LNCaP clone FGC (cell line): ENCODE measurements at regions not wholly inside any gene's neighbourhood (a gene's known extent, or its start where the extent isn't known, plus 50 kb on each side); places are given as distances from the start of the nearest gene placed in this dataset.

ENCODE experiments used
- DNase-seq: peaks from one replicate; pipeline ENCODE4 v3.0.0-alpha.2; 2011; ENCODE audit warnings: low read depth
- H3K4me3 ChIP-seq: 2 replicates; pipeline ENCODE4 v1.5.1; 2011; ENCODE audit warnings: mild to moderate bottlenecking, low read depth, low read length, control low read depth
- TF ChIP-seq, protein P1 (sequence below): IDR thresholded peaks from 2 replicates; pipeline ENCODE4 v1.5.1; 2012; ENCODE audit warnings: mild to moderate bottlenecking; ENCODE audit not compliant: control insufficient read depth, insufficient read depth; ENCODE audit errors: extremely low read depth

DNA sequence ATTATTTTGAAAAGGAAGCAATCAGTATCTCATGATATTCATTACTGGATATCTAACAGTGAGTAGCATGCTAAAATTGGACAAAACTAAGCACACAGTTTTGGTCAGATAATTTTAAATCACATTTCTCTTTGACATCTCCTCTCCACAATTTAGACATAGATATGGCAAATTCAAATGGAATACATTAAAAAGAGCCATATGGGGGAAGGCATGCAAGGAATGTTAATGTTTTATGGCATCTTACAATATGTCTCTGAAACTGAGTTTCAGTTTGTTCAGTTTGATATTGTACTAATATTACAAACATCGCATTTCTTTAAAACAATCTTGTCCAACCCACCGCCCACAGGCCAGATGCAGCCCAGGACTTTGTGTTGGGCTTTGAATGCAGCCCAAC lies 151.0 kb downstream of the HTR1A start:
- no peak for DNase-seq
- H3K4me3 ChIP-seq, result no peak overlapping the region
- TF ChIP-seq, protein P1, sequence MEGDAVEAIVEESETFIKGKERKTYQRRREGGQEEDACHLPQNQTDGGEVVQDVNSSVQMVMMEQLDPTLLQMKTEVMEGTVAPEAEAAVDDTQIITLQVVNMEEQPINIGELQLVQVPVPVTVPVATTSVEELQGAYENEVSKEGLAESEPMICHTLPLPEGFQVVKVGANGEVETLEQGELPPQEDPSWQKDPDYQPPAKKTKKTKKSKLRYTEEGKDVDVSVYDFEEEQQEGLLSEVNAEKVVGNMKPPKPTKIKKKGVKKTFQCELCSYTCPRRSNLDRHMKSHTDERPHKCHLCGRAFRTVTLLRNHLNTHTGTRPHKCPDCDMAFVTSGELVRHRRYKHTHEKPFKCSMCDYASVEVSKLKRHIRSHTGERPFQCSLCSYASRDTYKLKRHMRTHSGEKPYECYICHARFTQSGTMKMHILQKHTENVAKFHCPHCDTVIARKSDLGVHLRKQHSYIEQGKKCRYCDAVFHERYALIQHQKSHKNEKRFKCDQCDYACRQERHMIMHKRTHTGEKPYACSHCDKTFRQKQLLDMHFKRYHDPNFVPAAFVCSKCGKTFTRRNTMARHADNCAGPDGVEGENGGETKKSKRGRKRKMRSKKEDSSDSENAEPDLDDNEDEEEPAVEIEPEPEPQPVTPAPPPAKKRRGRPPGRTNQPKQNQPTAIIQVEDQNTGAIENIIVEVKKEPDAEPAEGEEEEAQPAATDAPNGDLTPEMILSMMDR, result no peak

DNA sequence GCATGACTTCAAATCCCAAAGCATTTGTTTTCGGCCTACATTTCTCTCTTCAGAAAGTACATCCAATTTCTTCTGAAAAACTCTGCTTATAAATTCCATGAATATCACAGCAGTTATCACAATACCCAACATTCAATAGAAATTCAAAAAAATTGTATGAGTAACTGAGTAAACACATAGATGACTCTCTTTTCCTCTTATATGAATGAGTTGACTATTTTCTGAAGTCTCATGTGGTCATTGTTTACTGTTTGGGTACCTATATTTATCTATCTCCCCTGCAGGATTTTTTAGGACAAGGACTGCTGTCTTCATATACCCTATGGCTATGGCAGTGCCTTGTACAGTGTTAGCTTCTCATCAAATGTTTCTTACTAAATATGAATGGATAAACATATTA lies 157.1 kb downstream of the HTR1A start:
- DNase-seq, result no peak
- TF ChIP-seq, protein P1, result no peak
- no peak overlapping the region for H3K4me3 ChIP-seq

DNA sequence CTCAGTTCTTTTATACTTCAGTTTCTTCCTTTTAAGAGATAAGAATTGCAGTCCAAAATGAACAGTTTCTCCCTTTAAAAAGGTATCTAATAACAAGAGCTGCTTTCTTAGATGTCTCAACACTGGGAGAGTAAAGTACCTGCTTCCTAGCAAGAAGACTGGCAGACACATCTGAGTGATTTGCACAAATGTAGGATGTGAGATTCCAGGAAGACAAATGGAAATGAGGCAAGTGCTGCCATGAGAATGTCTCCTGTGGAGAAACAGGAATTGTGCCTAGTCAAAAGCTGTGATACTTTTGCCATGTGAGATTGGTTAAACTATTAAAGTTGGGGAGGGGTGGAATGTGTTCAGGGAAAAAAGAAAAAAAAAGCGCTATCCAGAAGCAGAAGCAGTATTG lies 159.1 kb downstream of the HTR1A start:
- no peak overlapping the region for H3K4me3 ChIP-seq
- TF ChIP-seq, protein P1, result no peak
- DNase-seq, result no peak

DNA sequence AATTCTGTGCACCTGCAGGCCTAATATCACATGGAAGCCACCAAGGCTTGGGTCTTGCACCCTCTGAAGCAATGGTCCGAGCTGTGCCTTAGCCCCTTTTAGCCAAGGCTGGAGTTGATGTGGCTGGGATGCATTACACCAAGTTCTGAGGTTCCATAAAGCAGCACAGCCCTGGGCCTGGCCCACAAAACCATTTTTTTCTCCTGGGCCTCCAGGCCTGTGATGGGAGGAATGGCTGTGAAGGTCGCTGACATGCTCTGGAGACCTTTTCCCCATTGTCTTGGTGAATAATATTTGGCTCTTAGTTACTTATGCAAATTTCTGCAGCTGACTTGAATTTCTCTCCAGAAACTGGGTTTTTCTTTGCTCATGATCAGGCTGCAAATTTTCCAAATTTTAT lies 167.3 kb downstream of the HTR1A start:
- TF ChIP-seq, protein P1, result no peak
- H3K4me3 ChIP-seq, result no peak overlapping the region
- DNase-seq, result no peak

DNA sequence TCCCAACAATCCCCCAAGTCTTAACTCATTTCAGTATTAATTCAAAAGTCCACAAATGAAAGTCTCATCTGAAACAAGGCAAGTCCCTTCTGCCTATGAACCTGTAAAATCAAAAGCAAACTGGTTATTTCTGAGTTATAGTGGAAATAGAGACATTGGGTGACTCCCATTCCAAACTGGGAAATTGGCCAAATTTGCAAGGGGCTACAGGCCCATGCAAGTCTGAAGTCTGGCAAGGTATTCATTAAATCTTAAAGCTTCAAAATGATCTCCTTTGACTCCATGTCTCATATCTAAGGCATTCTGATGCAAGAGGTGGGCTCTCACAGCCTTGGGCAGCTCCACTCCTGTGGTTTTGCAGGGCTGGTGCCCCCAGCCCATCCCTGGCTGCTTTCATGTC lies 167.9 kb downstream of the HTR1A start:
- no peak for DNase-seq
- TF ChIP-seq, protein P1, result no peak
- H3K4me3 ChIP-seq, result no peak overlapping the region

DNA sequence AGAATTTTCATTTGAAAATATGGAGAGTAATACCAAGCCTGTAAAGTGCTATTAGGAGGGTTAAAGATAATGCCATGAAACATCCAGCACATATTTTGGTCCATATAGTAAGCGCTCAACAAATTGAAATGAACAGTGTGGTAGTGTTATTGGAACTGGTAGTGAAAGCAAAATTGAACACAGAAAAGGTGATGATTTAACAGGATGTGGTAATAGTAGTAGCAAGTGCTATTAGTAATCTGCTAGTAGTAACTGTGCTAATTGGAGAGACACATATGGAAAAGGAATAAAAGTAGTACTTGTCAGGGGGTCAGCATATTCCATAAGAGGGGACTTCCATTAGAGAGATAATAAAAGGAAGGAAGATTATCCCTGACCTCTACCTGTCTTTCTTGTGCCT lies 187.3 kb downstream of the HTR1A start:
- no peak overlapping the region for H3K4me3 ChIP-seq
- no peak for DNase-seq
- TF ChIP-seq, protein P1, result no peak

DNA sequence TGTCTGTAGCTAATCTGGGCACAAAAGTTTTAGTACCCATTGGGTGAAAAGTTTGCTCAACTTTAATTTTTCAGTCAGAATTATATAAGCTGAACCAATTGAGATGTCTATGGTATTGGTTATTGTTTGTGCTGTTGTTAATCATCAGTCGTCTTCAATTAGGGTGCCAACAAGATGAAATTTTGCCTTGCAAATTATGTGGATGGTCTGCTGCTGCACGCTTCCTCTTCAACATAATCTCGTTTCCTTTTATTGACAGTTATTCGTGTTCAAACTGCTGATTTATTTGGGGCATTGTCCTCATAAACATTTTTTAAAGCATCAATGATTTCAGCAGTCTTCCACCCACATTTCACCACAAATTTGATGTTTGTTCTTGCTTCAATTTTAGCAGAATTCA lies 194.0 kb downstream of the HTR1A start:
- no peak overlapping the region for H3K4me3 ChIP-seq
- TF ChIP-seq, protein P1, result no peak
- DNase-seq, result no peak
